ENCODE measurements at regions not wholly inside any gene's neighbourhood (a gene's known extent, or its start where the extent isn't known, plus 50 kb on each side); places are given as distances from the start of the nearest gene placed in this dataset.

- BruUV-seq (replicated peaks): no TSS peak
- Histone ChIP-seq H4K20me1 (ENCODE audit: low read length) (no peaks in the 10 kb centered on the region), H3K36me3 (ENCODE audit: low read depth, low read length) (no peaks in the 10 kb centered on the region), H3K27me3 (ENCODE audit: low read length) (peaks cover 12% of the 10 kb centered on the region; the same call in 1 of the 2 replicates), H3K9me3 (ENCODE audit: low read length) (no peaks in the 10 kb centered on the region), H3K9ac (ENCODE audit: low read length) (peak overlapping the region; percentile 60), H3K4me2 (ENCODE audit: low read length) (peak overlapping the region; percentile 92), H3K4me1 (ENCODE audit: insufficient read depth, low read length) (peaks cover 9% of the 10 kb centered on the region), H2AFZ (ENCODE audit: low read length) (peak overlapping the region; percentile 67), H3K27ac (ENCODE audit: low read length) (no peak overlapping the region), H3K9me2 (replicated peaks; ENCODE audit: low read length) (no peaks in the 10 kb centered on the region), H3K79me2 (ENCODE audit: low read length) (peaks cover 42% of the 10 kb centered on the region), H3K4me3 (ENCODE audit: low read length) (peak overlapping the region; percentile 81), H3F3A (ENCODE audit: low read length, unreplicated experiment) (no peaks in the 10 kb centered on the region)
- intact Hi-C loops (cut with micrococcal nuclease): no loop called here
- peak; percentile 91 for DNase-seq
- TF ChIP-seq EZH2phosphoT487 (IDR thresholded peaks at IDR 0.05; ENCODE audit: borderline replicate concordance, low read length) (no peak), CTCF (conservative IDR thresholded peaks at IDR 0.05; ENCODE audit: low read depth, low read length) (peak; percentile 60; the same call in 1 of the 2 replicates), EZH2 (IDR thresholded peaks at IDR 0.05; ENCODE audit: low read length, unreplicated experiment) (no peak)
- ChIA-PET CTCF (no interaction called here), POLR2A (ENCODE audit: unreplicated experiment) (no interaction called here)
- ATAC-seq: peak; percentile 58
Observed at GRCh38 chr12:107317751-107318555, 224.6 kb upstream of the CRY1 start.

- Histone ChIP-seq H3K4me3 (ENCODE audit: low read length) (peak overlapping the region; percentile 81), H3K9me2 (replicated peaks; ENCODE audit: low read length) (no peaks in the 10 kb centered on the region), H3K4me1 (ENCODE audit: insufficient read depth, low read length) (peaks cover 9% of the 10 kb centered on the region), H3K36me3 (ENCODE audit: low read depth, low read length) (no peaks in the 10 kb centered on the region), H3K9ac (ENCODE audit: low read length) (peak overlapping the region; percentile 60), H3F3A (ENCODE audit: low read length, unreplicated experiment) (no peaks in the 10 kb centered on the region), H3K9me3 (ENCODE audit: low read length) (no peaks in the 10 kb centered on the region), H3K27me3 (ENCODE audit: low read length) (peaks cover 12% of the 10 kb centered on the region; the same call in 1 of the 2 replicates), H3K4me2 (ENCODE audit: low read length) (peak overlapping the region; percentile 92), H2AFZ (ENCODE audit: low read length) (peak overlapping the region; percentile 45), H4K20me1 (ENCODE audit: low read length) (no peaks in the 10 kb centered on the region), H3K27ac (ENCODE audit: low read length) (no peak overlapping the region), H3K79me2 (ENCODE audit: low read length) (peaks cover 47% of the 10 kb centered on the region)
- no TSS peak for BruUV-seq (replicated peaks)
- CTCF ChIA-PET: no interaction called here
- POLR2A ChIA-PET (ENCODE audit: unreplicated experiment): no interaction called here
- TF ChIP-seq CTCF (conservative IDR thresholded peaks at IDR 0.05; ENCODE audit: low read depth, low read length) (no peak), EZH2phosphoT487 (IDR thresholded peaks at IDR 0.05; ENCODE audit: borderline replicate concordance, low read length) (no peak), EZH2 (IDR thresholded peaks at IDR 0.05; ENCODE audit: low read length, unreplicated experiment) (no peak)
- intact Hi-C loops (cut with micrococcal nuclease): no loop called here
- DNase-seq (peak; percentile 17), ATAC-seq (no peak)
Observed at GRCh38 chr12:107318556-107318805, 225.1 kb upstream of the CRY1 start.

DNA sequence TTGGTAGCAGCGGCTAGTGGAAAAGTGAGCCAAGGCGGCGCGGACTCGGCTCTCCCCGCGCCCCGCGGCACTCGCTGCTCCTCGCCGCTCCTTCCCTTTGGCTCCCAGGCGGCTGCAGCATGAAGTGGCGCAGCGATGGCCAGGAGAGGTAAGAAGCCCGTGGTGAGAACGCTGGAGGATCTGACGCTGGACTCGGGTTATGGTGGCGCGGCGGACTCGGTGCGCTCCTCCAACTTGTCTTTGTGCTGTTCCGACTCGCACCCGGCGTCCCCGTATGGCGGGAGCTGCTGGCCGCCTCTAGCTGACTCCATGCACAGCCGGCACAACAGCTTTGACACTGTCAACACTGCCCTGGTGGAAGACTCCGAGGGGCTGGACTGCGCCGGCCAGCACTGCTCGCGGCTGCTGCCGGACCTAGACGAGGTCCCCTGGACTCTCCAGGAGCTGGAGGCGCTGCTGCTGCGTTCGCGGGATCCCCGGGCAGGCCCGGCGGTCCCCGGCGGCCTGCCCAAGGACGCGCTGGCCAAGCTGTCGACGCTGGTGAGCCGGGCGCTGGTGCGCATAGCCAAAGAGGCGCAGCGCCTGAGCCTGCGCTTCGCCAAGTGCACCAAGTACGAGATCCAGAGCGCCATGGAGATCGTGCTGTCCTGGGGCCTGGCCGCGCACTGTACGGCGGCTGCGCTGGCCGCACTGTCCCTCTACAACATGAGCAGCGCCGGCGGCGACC, 225.6 kb upstream of the CRY1 start:
- no peaks in the 10 kb centered on the region for H3F3A ChIP-seq (ENCODE audit: low read length, unreplicated experiment)
- H3K4me2 ChIP-seq (ENCODE audit: low read length): peak overlapping the region; percentile 92
- H3K27ac ChIP-seq (ENCODE audit: low read length): no peak overlapping the region
- H3K36me3 ChIP-seq (ENCODE audit: low read depth, low read length): no peaks in the 10 kb centered on the region
- peaks cover 9% of the 10 kb centered on the region for H3K4me1 ChIP-seq (ENCODE audit: insufficient read depth, low read length)
- no peak; the same call in 1 of the 2 replicates for ATAC-seq
- no peaks in the 10 kb centered on the region for H3K9me2 ChIP-seq (replicated peaks; ENCODE audit: low read length)
- no peak for TF ChIP-seq EZH2phosphoT487 (IDR thresholded peaks at IDR 0.05; ENCODE audit: borderline replicate concordance, low read length)
- no peak for TF ChIP-seq EZH2 (IDR thresholded peaks at IDR 0.05; ENCODE audit: low read length, unreplicated experiment)
- TF ChIP-seq CTCF (conservative IDR thresholded peaks at IDR 0.05; ENCODE audit: low read depth, low read length): no peak
- no peaks in the 10 kb centered on the region for H3K9me3 ChIP-seq (ENCODE audit: low read length)
- H4K20me1 ChIP-seq (ENCODE audit: low read length): no peaks in the 10 kb centered on the region
- H3K9ac ChIP-seq (ENCODE audit: low read length): peak overlapping the region; percentile 60
- H2AFZ ChIP-seq (ENCODE audit: low read length): peak overlapping the region; percentile 45
- DNase-seq: peak; percentile 40
- ChIA-PET POLR2A (ENCODE audit: unreplicated experiment) (no interaction called here), CTCF (no interaction called here)
- peaks cover 52% of the 10 kb centered on the region for H3K79me2 ChIP-seq (ENCODE audit: low read length)
- H3K27me3 ChIP-seq (ENCODE audit: low read length): peaks cover 12% of the 10 kb centered on the region; the same call in 1 of the 2 replicates
- intact Hi-C loops (cut with micrococcal nuclease): no loop called here
- H3K4me3 ChIP-seq (ENCODE audit: low read length): peak overlapping the region; percentile 81
- no TSS peak for BruUV-seq (replicated peaks)

Data from PC-3 (cell line).